ENCODE measurements at regions not wholly inside any gene's neighbourhood (a gene's known extent, or its start where the extent isn't known, plus 50 kb on each side); places are given as distances from the start of the nearest gene placed in this dataset.
"Not testable (repeated sequence)": the region's sequence is repeated elsewhere in the genome, so short reads cannot be mapped to it uniquely, and the experiment has no call there.

DNA sequence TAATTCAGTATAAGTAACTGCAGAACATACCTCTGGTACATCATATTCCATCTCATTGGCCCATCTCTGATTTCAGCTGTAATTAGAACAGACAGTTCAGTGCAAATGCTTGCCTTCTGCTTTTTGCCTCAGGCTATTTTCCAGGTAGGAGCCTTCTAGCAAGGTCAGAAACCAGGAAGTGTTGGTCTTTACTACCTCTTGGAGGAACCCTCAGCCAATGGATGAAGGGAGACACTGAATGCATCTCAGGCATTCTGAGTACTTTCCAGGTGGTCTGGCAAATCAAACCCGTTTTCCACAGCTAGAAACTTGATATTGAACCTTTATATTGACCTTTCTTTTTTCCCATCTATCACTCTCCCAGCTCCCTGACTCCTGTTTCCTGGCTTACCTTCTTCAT, 348.5 kb upstream of the SOX2 start:
- no peak for DNase-seq (ENCODE audit: low read depth)
- no peak overlapping the region for H3K4me3 ChIP-seq (ENCODE audit: low read depth, low read length)

DNA sequence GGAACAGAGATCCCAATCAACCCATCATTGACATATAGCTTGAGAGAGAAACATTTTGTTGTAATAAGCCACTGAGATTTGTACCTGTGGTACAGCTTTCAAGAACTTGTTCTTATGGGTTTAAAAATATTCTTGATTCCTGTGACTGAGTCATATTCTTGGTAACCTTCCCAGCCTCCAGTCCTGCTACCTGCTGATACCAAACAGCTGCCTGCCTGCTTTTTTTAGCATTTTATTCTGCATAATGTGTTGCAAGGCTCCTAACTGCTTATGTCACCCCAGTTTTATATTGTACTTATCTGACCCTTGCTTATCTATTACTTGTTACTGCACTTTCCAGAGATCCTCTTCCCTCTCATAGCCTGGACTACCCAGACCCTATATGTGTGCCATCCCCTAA, 349.3 kb upstream of the SOX2 start:
- no peak for DNase-seq (ENCODE audit: low read depth)
- no peak overlapping the region for H3K4me3 ChIP-seq (ENCODE audit: low read depth, low read length)

DNA sequence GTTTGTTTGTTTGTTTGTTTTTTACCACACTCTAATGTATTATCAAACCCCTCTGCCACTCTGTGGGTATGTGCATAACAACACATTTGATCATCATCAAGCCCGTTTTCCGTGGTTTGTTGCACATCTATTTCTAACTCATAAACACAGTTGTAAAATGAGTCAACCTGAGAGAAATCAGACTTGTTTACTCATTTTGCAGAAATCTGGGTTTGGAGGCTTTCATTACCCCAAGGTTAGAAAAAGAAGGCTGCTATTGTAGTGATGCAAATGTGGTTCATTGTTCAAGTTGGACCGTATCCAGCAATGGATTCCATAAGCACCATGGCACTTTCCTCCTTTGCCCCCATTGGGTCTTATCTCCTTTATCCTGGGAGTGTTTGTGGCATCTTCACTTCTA, 353.2 kb upstream of the SOX2 start:
- no peak for DNase-seq (ENCODE audit: low read depth)
- H3K4me3 ChIP-seq (ENCODE audit: low read depth, low read length), result no peak overlapping the region

DNA sequence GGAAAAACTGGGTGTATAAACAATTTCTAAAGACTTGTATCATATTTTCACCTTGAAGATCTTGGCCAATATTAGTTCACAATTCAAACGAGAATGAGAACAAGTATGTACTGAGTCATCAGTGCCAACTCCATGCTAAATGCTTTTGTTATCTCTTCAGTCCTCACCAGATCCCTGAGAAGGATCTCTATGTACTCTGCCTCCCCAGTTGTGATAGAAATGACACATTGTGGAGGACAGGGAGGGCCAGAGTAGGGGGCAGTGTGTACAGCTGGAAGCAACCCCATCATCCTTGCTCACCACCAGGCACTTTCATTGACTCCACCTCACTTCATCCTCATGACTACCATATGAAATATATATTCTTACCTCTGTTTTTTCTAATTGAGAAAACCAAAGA, 353.7 kb upstream of the SOX2 start:
- H3K4me3 ChIP-seq (ENCODE audit: low read depth, low read length), result no peak overlapping the region
- DNase-seq (ENCODE audit: low read depth), result no peak

DNA sequence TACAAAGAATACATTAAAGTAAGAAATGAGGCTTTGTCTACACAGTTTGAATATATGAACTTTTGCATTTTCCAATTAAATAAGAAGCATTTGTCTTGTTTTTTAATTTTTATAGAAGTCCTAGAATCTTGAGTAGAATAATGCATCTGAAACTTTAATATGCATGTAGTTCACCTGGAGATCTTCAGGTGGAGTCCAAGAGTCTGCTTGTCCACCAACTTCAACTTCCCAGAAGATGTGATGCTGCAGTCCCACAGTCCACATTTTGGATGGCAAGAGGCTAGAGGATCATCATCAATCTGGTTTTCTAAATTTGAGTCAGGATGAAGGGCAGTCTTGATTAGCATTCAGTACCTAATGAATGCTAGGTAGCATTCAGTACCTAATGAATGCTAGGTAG, 357.6 kb upstream of the SOX2 start:
- DNase-seq (ENCODE audit: low read depth), result no peak
- no peak overlapping the region for H3K4me3 ChIP-seq (ENCODE audit: low read depth, low read length)

DNA sequence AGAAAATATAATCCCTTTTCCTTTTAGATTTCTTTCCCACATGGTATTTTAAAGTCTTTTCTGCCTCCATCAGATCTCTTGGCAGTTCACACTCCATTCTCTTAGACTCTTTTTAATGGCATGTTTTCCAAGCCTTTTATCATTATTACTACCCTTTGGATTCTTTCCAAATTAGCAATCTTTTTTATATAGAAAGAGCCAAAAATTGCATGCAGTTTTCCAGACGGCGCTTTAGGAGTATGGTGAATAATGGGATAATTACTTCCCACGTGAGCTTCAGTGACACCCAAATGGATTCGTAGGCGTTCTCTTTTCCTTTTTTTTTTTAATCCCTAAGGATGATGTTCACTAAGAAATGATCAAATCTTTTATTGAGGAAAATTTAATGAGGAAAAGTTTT, 354.8 kb upstream of the DNAJC19 start:
- DNase-seq (ENCODE audit: low read depth), result no peak
- H3K4me3 ChIP-seq (ENCODE audit: low read depth, low read length), result no peak overlapping the region

DNA sequence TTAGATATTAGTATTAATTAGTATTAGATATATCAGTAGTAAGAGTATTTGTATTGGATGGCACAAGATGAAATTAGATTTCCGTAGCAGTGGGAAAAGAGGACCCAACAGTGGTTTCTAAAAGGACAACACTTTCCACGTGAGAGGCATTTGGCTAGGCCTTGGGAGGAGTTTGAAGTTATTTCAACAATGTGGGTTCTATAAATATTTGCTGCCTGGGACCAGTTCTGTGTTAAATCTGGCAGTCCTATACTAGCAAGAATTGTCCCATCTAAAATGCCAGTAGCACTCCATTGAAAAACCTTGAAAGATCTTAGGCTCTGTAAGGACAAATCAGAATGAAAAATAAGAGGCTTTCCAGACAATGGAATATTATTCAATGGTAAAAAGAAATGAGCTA, 347.1 kb upstream of the DNAJC19 start:
- H3K4me3 ChIP-seq (ENCODE audit: low read depth, low read length), result no peak overlapping the region
- no peak for DNase-seq (ENCODE audit: low read depth)

DNA sequence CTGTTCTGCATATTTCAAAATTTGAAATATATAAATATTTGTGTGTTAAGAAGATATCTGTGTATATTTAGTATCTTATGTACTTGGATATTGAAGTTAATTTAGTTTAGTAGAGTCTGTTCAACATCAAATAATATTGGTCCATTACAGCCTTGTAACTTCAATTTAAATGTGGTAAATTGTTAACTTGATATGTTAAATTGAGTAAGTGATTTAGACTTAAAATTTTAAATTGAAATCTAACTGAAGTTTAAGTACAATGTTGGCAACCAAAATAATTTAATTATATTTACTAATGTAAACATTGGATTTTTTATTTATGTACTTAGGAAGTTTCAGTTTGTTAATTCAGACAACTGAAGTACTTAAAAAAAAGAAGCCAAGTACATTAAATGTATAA, 343.9 kb upstream of the DNAJC19 start:
- DNase-seq (ENCODE audit: low read depth), result no peak
- no peak overlapping the region for H3K4me3 ChIP-seq (ENCODE audit: low read depth, low read length)

DNA sequence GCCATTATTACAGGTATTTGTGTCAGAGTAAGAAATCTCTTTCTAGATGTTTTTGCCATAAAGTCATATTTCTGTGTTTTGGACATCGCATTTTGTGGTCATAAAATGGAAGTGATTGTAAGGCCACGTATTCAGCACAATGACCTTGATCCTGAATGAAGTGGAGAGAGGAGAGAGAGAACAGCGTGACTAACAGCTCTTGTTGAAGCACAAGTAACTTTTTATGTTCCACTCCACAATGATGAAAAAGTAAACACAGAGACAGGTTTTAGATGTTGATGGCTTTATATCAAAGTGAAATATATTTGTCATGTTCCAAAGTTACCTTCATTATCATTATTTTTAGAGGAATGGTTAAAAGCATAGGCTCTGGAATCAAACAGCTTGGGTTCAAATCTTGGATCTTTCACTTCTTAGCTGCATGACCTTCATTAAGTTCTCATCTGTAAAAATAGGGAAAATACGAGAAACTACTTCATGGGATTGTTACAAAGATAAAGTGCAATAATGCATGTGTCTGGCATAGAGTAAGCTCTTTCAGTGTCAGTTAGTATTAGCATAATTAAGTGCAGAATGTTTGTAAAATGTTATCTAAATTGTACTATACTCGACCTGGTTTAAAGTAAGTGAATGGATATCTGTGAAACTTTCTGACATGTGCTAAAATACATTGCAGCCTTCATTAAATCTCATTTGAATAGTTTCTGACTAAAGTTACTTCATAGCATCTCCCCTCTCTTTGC, 341.5 kb upstream of the DNAJC19 start:
- no peak for DNase-seq (ENCODE audit: low read depth)
- H3K4me3 ChIP-seq (ENCODE audit: low read depth, low read length), result no peak overlapping the region

DNA sequence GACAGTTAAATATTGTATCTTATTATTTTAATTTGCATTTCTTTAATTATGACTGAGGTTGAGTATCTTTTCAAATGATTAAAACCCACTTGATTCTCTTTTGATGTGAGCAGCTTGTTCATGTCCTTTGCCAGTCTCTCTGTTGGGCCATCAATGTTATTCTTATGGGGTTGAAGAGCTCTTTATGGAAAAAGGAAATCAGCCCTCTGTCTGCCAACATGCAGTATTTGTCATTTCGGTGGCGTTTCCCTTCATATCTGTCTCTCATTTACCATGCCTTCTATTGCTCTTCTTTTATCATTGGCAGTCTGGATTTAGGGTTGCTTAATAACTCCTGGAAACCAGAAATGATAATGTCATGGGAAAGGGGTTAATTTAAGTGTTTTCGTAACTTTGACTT, 340.7 kb upstream of the DNAJC19 start:
- no peak for DNase-seq (ENCODE audit: low read depth)

DNA sequence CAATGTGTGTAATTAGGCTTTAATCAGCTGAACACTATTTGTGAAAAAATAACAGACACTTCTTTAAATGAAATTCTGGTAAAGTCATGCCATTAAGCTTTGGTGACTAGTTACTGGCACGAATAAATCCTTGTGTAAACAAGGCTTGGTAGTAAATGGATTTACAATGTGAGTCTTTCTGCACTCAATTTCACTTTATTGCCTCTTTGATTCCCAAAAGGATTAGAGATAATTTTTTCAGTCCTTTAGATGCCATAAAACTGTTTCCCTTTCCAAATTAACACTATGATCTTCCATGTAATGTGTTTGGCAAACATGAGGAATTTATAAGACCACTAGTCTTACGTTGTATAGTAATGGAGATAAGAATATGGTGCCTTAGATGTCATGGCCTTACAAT, 339.5 kb upstream of the DNAJC19 start:
- no peak for DNase-seq (ENCODE audit: low read depth)
- no peak overlapping the region for H3K4me3 ChIP-seq (ENCODE audit: low read depth, low read length)

More for the DNA sequence above, 340.7 kb upstream of the DNAJC19 start:
- H3K4me3 ChIP-seq (ENCODE audit: low read depth, low read length), result no peak overlapping the region

DNA sequence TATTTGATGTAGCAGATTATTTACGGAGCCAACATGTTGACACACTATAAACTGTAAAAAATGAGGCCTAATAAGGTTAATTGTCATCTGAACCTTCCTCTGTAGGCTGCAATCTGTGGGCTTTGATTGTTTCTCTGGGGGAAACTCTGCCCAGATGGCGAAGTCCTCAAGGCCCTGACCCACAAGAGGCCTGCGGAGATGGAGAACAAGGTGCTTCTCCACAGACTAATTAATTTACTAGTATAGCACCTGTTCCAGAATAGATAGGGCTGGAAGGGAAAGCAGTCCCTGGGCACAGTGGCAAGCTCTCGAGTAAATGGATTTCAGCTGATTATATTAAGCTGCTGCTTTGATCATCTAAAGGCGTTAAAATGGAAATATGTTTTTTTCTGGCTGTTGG, 338.8 kb upstream of the DNAJC19 start:
- no peak for DNase-seq (ENCODE audit: low read depth)
- H3K4me3 ChIP-seq (ENCODE audit: low read depth, low read length), result no peak overlapping the region

DNA sequence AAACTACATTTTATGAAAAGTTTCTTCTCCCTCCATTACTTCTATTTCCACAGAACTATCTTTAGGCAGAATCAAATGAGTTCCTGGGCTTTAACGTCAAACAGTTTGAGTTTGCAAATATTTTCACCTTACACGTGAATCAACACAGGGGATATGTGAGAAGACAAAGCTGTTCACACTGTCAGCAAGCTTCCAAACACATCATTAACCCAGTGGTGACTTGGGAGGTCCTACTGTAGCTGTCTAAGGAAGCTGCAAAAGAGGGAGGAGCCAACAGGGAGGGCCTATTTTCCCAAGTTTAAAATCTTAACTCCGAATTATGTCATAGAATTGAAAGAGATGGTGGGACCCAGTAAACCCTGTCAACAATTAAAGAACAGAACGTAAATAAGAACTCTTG, 337.8 kb upstream of the DNAJC19 start:
- no peak overlapping the region for H3K4me3 ChIP-seq (ENCODE audit: low read depth, low read length)
- no peak for DNase-seq (ENCODE audit: low read depth)

DNA sequence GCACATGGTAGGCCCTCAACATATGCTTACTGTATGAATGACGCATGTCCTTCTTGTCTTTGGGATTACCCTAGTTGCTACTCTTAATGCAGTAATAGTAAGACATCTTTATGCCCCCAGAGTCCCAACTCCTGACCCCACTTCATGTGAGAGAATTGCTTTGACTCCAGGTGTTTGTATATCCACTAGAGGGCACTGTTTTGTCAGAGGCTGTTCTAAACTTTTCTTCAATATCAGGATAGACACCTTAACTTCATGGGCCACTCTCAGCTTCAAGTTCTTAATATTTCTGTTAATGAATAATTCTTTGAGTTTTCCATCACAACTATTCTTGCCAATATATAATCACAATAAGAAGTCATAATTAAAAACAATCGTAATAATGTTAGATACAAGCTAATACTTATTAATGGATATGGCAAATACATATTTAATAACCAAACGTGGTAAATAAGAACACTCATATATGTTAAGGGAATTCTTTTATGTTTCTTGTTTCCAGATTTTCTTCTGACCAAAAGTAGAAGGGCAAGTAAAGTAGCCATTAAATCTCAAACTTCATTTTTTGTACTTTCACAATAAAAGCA, 337.2 kb upstream of the DNAJC19 start:
- no peak for DNase-seq (ENCODE audit: low read depth)

DNA sequence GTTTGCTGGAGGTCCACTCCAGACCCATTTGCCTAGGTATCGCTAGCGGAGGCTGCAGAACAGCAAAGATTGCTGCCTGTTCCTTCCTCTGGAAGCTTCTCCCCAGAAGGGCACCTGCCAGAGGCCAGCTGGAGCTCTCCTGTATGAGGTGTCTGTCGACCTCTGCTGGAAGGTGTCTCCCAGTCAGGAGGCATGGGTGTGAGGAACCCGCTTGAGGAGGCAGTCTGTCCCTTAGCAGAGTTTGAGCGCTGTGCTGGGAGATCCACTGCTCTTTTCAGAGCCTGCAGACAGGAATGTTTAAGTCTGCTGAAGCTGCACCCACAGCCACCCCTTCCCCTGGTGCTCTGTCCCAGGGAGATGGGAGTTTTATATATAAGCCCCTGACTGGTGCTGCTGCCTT, 335.0 kb upstream of the DNAJC19 start:
- DNase-seq (ENCODE audit: low read depth); H3K4me3 ChIP-seq (ENCODE audit: low read depth, low read length): not testable (repeated sequence)

More for the DNA sequence above, 337.2 kb upstream of the DNAJC19 start:
- H3K4me3 ChIP-seq (ENCODE audit: low read depth, low read length), result no peak overlapping the region

DNA sequence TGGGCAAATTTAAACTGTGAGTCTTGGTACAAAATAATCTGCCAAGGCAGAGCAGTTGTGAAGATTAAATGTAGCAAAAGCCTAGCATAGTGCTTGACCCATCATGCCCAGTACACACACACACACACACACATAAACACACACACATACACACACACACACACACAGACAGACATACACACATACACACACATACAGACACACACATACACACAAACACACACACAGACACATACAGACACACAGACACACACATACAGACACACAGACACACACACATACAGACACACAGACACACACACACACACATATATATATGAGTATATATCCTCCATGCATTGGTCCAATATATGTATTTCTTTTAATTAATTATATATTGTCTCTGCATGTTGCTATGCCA, 328.8 kb upstream of the DNAJC19 start:
- DNase-seq (ENCODE audit: low read depth), result no peak
- no peak overlapping the region for H3K4me3 ChIP-seq (ENCODE audit: low read depth, low read length)

DNA sequence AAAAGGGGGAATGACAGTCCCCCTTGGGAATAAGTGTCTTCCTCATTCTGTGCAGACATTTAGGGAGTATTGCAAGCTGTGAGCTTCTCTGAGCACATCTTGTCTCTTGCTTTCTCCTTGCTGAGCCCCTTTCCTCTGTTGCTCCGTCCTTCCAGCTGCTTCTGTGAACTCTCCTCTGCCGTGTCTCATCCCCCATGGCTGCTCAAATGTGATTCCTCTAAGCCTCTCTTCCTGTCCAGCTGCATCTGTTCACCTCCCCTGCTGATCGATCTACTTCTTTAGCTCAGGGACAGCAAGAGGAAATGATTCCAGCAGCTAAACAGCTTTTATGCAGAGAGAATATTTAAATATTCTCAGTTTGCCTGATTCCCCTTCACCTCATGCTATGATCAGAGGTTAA, 328.0 kb upstream of the DNAJC19 start:
- no peak overlapping the region for H3K4me3 ChIP-seq (ENCODE audit: low read depth, low read length)
- DNase-seq (ENCODE audit: low read depth), result no peak

DNA sequence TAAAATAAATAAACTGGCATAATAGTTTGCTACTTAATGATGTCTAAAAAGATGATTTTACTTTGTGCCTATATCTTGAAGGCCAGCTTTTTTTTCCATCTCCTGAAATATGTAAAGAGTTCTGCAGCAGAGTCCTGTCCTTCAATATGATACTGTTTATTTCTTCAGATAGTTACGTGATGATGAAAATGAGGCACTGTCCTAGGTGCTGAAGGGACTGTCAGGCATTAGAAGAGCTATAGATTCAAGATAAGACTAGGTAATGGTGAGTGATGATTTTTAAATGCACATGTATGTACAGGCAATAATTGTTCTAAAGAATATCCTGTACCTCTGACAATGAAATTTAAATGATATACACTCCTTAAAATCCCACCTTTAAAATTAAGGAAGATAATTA, 326.9 kb upstream of the DNAJC19 start:
- no peak overlapping the region for H3K4me3 ChIP-seq (ENCODE audit: low read depth, low read length)
- DNase-seq (ENCODE audit: low read depth), result no peak

DNA sequence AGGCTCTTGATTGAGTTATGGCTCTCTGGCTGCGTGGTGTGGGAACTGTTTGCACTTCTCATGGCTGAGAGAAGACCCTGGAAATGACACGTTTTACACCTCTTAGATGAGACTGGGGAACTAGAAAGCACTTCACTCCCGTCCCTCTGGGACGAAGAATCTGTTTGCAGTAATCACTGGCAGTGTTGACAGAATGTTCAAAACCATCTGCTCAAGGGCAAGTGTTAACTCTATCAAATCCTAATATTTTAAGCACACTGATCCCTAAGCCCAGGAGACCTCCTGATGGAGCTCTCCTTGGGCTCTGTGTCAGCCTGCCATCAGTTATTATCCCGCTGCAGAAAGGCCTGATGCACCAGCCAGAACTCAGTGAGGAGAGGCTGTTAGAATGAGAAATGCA, 323.8 kb upstream of the DNAJC19 start:
- no peak overlapping the region for H3K4me3 ChIP-seq (ENCODE audit: low read depth, low read length)
- no peak for DNase-seq (ENCODE audit: low read depth)

DNA sequence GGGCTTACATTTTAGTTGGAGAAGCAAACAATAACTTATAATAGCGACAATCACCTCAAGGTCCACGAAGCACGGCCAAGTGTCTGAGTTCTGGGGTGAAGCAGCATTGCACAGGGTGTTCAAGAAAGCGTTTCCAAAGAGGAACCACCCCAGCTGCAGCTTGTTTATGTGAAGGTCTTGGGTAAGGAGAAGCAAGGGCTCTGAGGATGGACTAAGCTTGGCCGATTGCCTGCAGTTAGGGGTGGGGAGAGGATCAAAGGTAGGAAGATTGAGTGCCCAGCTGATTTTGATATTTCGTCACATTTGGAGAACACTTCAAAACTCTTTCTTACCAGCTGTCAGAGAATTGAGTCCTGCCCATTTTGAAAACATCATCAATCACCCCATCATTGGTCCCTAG, 321.6 kb upstream of the DNAJC19 start:
- no peak overlapping the region for H3K4me3 ChIP-seq (ENCODE audit: low read depth, low read length)
- DNase-seq (ENCODE audit: low read depth), result no peak

DNA sequence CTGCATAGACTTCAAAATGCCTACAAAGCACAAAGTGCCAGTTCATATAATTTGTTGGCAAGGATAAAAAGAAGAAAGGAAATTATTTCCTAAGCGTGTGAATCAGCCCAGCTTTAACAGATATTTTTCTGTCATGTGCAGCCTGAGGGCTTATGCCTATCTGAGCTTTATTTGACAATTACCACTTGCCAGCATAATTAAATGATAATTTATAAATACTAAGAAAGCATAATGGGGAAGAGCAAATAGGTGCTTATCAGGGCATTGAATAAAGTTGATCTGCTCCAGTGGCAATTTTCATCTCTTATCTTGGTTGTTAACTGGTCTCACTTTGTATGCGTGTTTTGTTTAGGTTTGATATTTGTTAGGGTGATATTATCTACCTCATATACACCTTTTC, 313.4 kb upstream of the DNAJC19 start:
- no peak for DNase-seq (ENCODE audit: low read depth)
- H3K4me3 ChIP-seq (ENCODE audit: low read depth, low read length), result no peak overlapping the region

DNA sequence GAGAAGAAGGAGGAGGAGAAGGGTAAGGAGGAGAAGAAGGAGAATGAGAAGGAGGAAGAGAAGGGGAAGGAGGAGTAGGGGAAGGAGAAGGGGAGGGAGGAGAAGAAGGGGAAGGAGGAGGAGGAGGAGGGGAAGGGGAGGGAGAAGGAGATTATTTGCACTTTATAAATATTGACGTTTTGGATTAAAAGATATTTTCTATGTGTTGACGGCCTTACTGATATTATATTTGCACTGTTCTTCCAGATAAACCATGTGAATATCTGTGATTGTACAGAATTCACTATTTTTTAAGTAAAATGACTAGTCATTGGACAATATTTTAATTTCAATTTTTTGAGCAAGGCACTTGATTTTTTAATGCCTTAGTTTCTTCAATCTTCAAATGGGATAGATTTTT, 310.5 kb upstream of the DNAJC19 start:
- H3K4me3 ChIP-seq (ENCODE audit: low read depth, low read length), result no peak overlapping the region
- no peak for DNase-seq (ENCODE audit: low read depth)
